ENCODE measurements at regions not wholly inside any gene's neighbourhood (a gene's known extent, or its start where the extent isn't known, plus 50 kb on each side); places are given as distances from the start of the nearest gene placed in this dataset.

DNA sequence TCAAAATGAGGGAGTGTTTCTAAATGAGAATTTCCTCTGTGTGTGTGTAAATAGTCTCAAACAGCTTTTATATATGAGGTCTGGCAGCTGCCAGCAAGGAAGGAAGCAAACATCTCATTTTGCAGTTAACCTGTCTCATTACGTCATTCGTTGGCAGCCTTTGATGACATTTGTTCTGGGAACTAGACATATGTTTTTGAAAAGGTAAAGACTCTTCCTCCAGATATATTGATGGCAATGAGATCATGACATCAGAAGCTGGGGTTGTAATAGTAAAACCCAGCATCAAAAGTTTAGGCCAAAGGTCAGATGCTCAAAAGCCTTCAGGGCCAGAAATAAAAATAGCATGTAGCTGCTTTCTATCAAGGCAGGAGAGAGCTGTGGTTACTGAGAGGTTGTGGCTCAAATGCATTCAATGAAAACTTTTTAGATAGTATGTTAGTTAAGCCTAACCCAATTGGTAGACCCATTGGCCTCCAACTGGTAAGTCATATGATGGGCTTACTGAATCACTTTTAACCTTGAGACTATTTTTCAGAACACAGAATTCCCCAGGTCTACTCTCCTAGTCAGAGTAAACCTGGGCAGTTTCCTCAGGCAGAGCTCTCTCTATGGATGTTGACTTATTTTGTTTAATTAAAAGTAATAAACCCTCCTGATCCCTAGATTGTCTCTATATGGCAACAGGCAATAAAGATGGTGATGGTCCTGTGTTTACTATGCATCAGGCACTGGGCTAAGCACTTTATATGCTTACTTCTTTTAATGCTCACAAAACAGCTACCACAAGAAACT, 386.5 kb upstream of the CFAP20DC start:
- POLR2A ChIA-PET (ENCODE audit: unreplicated experiment), result no interaction called here

GRCh38 chr3:59433546-59433945, 383.7 kb upstream of the CFAP20DC start:
- POLR2A ChIA-PET (ENCODE audit: unreplicated experiment), result no interaction called here
- intact Hi-C loops (cut with micrococcal nuclease; ENCODE audit: unreplicated experiment), result no loop called here

More for the DNA sequence above, 386.5 kb upstream of the CFAP20DC start:
- Histone ChIP-seq H3K27me3 (ENCODE audit: insufficient read depth, low read depth) (no peaks in the 10 kb centered on the region), H3K4me1 (replicated peaks; ENCODE audit: insufficient read depth) (no peaks in the 10 kb centered on the region), H3K4me2 (no peak overlapping the region), H3K27ac (no peak overlapping the region), H4K20me1 (ENCODE audit: insufficient read depth) (no peaks in the 10 kb centered on the region), H3K9me2 (ENCODE audit: insufficient read depth) (no peaks in the 10 kb centered on the region), H3K36me3 (ENCODE audit: low read depth) (no peaks in the 10 kb centered on the region), H3K79me2 (ENCODE audit: low read depth) (no peaks in the 10 kb centered on the region), H3K4me3 (no peak overlapping the region), H2AFZ (no peak overlapping the region), H3F3A (ENCODE audit: insufficient read depth, low read depth) (no peaks in the 10 kb centered on the region), H3K9me3 (ENCODE audit: insufficient read depth, low read depth) (no peaks in the 10 kb centered on the region)
- no peak for TF ChIP-seq EZH2 (IDR thresholded peaks at IDR 0.05; ENCODE audit: low read depth)
- TF ChIP-seq, protein P1, sequence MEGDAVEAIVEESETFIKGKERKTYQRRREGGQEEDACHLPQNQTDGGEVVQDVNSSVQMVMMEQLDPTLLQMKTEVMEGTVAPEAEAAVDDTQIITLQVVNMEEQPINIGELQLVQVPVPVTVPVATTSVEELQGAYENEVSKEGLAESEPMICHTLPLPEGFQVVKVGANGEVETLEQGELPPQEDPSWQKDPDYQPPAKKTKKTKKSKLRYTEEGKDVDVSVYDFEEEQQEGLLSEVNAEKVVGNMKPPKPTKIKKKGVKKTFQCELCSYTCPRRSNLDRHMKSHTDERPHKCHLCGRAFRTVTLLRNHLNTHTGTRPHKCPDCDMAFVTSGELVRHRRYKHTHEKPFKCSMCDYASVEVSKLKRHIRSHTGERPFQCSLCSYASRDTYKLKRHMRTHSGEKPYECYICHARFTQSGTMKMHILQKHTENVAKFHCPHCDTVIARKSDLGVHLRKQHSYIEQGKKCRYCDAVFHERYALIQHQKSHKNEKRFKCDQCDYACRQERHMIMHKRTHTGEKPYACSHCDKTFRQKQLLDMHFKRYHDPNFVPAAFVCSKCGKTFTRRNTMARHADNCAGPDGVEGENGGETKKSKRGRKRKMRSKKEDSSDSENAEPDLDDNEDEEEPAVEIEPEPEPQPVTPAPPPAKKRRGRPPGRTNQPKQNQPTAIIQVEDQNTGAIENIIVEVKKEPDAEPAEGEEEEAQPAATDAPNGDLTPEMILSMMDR (conservative IDR thresholded peaks at IDR 0.05), result no peak
- CTCF ChIA-PET, result no interaction called here
- DNase-seq, result no peak
- intact Hi-C loops (cut with micrococcal nuclease; ENCODE audit: unreplicated experiment), result no loop called here
- BruUV-seq (replicated peaks), result no TSS peak

DNA sequence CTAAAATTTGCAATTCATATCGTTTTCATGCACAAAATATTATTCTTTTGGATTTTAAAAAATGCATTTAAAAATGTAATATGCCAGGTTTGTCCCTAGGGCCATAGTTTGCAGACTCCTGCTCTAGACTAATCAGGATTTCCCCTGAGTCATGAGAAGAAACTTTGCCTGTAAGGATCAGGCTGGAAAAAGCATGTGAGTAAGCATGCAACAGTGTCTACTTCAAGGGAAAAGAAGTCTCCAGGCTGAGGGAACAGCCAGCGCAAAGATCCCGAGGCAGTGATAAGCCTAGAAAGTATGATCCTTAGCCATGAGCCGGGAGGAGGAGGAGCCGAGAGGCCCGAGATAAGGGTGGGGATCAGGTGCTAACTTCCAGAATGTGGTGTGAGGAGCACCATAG, 382.8 kb upstream of the CFAP20DC start:
- Histone ChIP-seq H3K4me1 (replicated peaks; ENCODE audit: insufficient read depth) (no peaks in the 10 kb centered on the region), H3K79me2 (ENCODE audit: low read depth) (no peaks in the 10 kb centered on the region), H3K4me2 (no peak overlapping the region), H3F3A (ENCODE audit: insufficient read depth, low read depth) (no peaks in the 10 kb centered on the region), H3K9me2 (ENCODE audit: insufficient read depth) (no peaks in the 10 kb centered on the region), H2AFZ (no peak overlapping the region), H3K27me3 (ENCODE audit: insufficient read depth, low read depth) (no peaks in the 10 kb centered on the region), H3K9me3 (ENCODE audit: insufficient read depth, low read depth) (no peaks in the 10 kb centered on the region), H4K20me1 (ENCODE audit: insufficient read depth) (no peaks in the 10 kb centered on the region), H3K4me3 (no peak overlapping the region), H3K36me3 (ENCODE audit: low read depth) (no peaks in the 10 kb centered on the region), H3K27ac (no peak overlapping the region)
- BruUV-seq (replicated peaks), result no TSS peak
- TF ChIP-seq EZH2 (IDR thresholded peaks at IDR 0.05; ENCODE audit: low read depth), result no peak
- TF ChIP-seq, protein P1 (conservative IDR thresholded peaks at IDR 0.05), result no peak
- POLR2A ChIA-PET (ENCODE audit: unreplicated experiment), result no interaction called here
- intact Hi-C loops (cut with micrococcal nuclease; ENCODE audit: unreplicated experiment), result no loop called here
- CTCF ChIA-PET, result no interaction called here
- DNase-seq, result no peak

More at GRCh38 chr3:59433546-59433945, 383.7 kb upstream of the CFAP20DC start:
- H3K9me2 ChIP-seq (ENCODE audit: insufficient read depth), result no peaks in the 10 kb centered on the region
- H3K36me3 ChIP-seq (ENCODE audit: low read depth), result no peaks in the 10 kb centered on the region
- no peaks in the 10 kb centered on the region for H3K27me3 ChIP-seq (ENCODE audit: insufficient read depth, low read depth)
- no peaks in the 10 kb centered on the region for H3K79me2 ChIP-seq (ENCODE audit: low read depth)
- H3K9me3 ChIP-seq (ENCODE audit: insufficient read depth, low read depth), result no peaks in the 10 kb centered on the region
- no peaks in the 10 kb centered on the region for H3F3A ChIP-seq (ENCODE audit: insufficient read depth, low read depth)
- H3K4me1 ChIP-seq (replicated peaks; ENCODE audit: insufficient read depth), result no peaks in the 10 kb centered on the region
- H4K20me1 ChIP-seq (ENCODE audit: insufficient read depth), result no peaks in the 10 kb centered on the region
- TF ChIP-seq, protein P1 (conservative IDR thresholded peaks at IDR 0.05), result no peak
- TF ChIP-seq EZH2 (IDR thresholded peaks at IDR 0.05; ENCODE audit: low read depth), result no peak
- no peak overlapping the region for H3K4me3 ChIP-seq
- H3K4me2 ChIP-seq, result no peak overlapping the region
- BruUV-seq (replicated peaks), result no TSS peak
- DNase-seq, result no peak
- H2AFZ ChIP-seq, result no peak overlapping the region
- CTCF ChIA-PET, result no interaction called here
- no peak overlapping the region for H3K27ac ChIP-seq

Data from PC-9 (cell line).